ENCODE measurements at regions not wholly inside any gene's neighbourhood (a gene's known extent, or its start where the extent isn't known, plus 50 kb on each side); places are given as distances from the start of the nearest gene placed in this dataset.

- TF ChIP-seq EZH2 (IDR thresholded peaks at IDR 0.05; ENCODE audit: insufficient read depth, poor library complexity, severe bottlenecking) (no peak), EZH2phosphoT487 (IDR thresholded peaks at IDR 0.05; ENCODE audit: insufficient read depth, low read depth) (no peak)
These were observed 614.7 kb upstream of the ST8SIA4 start for GRCh38 chr5:101517795-101518194.

Data from GM23248 (cell line).